Keratinocyte (primary cell): ENCODE measurements at regions not wholly inside any gene's neighbourhood (a gene's known extent, or its start where the extent isn't known, plus 50 kb on each side); places are given as distances from the start of the nearest gene placed in this dataset.
A peak's percentile ranks its signal among the peaks of the same experiment; 100 is the strongest.

Experiments used
- DNase-seq: peaks from one replicate; pipeline ENCODE4 v3.0.0-alpha.2; 2011; ENCODE audit warnings: low read depth, missing footprints, low spot score
- FAIRE-seq: peaks from 2 replicates; lab custom pipeline; 2011; peaks lifted over from hg19 to GRCh38; lab: Jason Lieb, UNC
- H2AFZ ChIP-seq: 2 replicates; pipeline ENCODE4 v1.6.0; 2012; ENCODE audit warnings: low read length, control low read depth, inconsistent platforms; ENCODE audit not compliant: control insufficient read depth
- H3K27ac ChIP-seq: 2 replicates; pipeline ENCODE4 v1.5.1; 2011; ENCODE audit warnings: low read length; ENCODE audit not compliant: control insufficient read depth, insufficient read depth
- H3K27me3 ChIP-seq: 3 replicates; pipeline ENCODE4 v1.6.0; 2011; ENCODE audit warnings: low read length; ENCODE audit not compliant: control insufficient read depth, insufficient read depth; ENCODE audit errors: extremely low read depth
- H3K36me3 ChIP-seq, 2 experiments: 2 replicates in 1 of 2; 3 replicates in 1 of 2; pipeline ENCODE4 v1.5.1; 2011; ENCODE audit warnings: low read length in 2 of 2, mild to moderate bottlenecking in 1 of 2; ENCODE audit not compliant: control insufficient read depth in 2 of 2, insufficient read depth in 2 of 2; ENCODE audit errors: extremely low read depth in 1 of 2
- H3K4me1 ChIP-seq: 3 replicates; pipeline ENCODE4 v1.5.1; 2011; ENCODE audit warnings: low read length; ENCODE audit not compliant: control insufficient read depth, insufficient read depth; ENCODE audit errors: extremely low read depth
- H3K4me2 ChIP-seq: 3 replicates; pipeline ENCODE4 v1.6.0; 2011; ENCODE audit warnings: low read depth, low read length; ENCODE audit not compliant: control insufficient read depth, insufficient read depth; ENCODE audit errors: extremely low read depth
- H3K4me3 ChIP-seq, 3 experiments: fragments of 200-600 bp in 1 of 3; sonication (generic) in 1 of 3; 2 replicates in 2 of 3; 3 replicates in 1 of 3; pipeline ENCODE4 v1.5.1; 2011 to 2016; ENCODE audit warnings: low read length in 3 of 3, mild to moderate bottlenecking in 3 of 3, control low read depth in 2 of 3, inconsistent platforms in 1 of 3, low read depth in 1 of 3, mixed read lengths in 1 of 3, mixed run types in 1 of 3, moderate library complexity in 1 of 3; ENCODE audit not compliant: control insufficient read depth in 2 of 3, insufficient read depth in 2 of 3; ENCODE audit errors: extremely low read depth in 1 of 3
- H3K79me2 ChIP-seq: 2 replicates; pipeline ENCODE4 v1.6.0; 2012; ENCODE audit warnings: low read length; ENCODE audit not compliant: control insufficient read depth, insufficient read depth
- H3K9ac ChIP-seq: 3 replicates; pipeline ENCODE4 v1.6.0; 2011; ENCODE audit warnings: low read length; ENCODE audit not compliant: control insufficient read depth, insufficient read depth; ENCODE audit errors: extremely low read depth
- H3K9me1 ChIP-seq: 3 replicates; pipeline ENCODE4 v1.6.0; 2011; ENCODE audit warnings: low read length; ENCODE audit not compliant: control insufficient read depth, insufficient read depth; ENCODE audit errors: extremely low read depth
- H3K9me3 ChIP-seq: 2 replicates; pipeline ENCODE4 v1.5.1; 2012; ENCODE audit warnings: low read depth, low read length; ENCODE audit not compliant: control insufficient read depth
- H4K20me1 ChIP-seq: 3 replicates; pipeline ENCODE4 v1.6.0; 2011; ENCODE audit warnings: low read length; ENCODE audit not compliant: control insufficient read depth, insufficient read depth; ENCODE audit errors: extremely low read depth
- CTCF ChIP-seq, 3 experiments: IDR thresholded peaks in 1 of 3; conservative IDR thresholded peaks in 1 of 3; optimal IDR thresholded peaks in 1 of 3; 2 replicates in 2 of 3; 3 replicates in 1 of 3; pipeline versions ENCODE3 to v1.5.1; 2011; ENCODE audit warnings: low read length in 3 of 3, mild to moderate bottlenecking in 3 of 3, moderate library complexity in 2 of 3, control low read depth in 1 of 3, inconsistent platforms in 1 of 3; ENCODE audit not compliant: insufficient read depth in 2 of 3; ENCODE audit errors: extremely low read depth in 1 of 3
- EZH2 ChIP-seq: IDR thresholded peaks from one replicate; pipeline ENCODE4 v1.6.1; 2012; ENCODE audit warnings: inconsistent platforms, mild to moderate bottlenecking, low read length, moderate library complexity
- dilution Hi-C: fragments of 300-500 bp; cut with MboI; formaldehyde crosslinking; loops from one replicate; pipeline ENCODE4 v1.7.0; 2020; ENCODE audit warnings: low sequenced_read_pairs; ENCODE audit not compliant: extremely low pct_ligation_motif_present

DNA sequence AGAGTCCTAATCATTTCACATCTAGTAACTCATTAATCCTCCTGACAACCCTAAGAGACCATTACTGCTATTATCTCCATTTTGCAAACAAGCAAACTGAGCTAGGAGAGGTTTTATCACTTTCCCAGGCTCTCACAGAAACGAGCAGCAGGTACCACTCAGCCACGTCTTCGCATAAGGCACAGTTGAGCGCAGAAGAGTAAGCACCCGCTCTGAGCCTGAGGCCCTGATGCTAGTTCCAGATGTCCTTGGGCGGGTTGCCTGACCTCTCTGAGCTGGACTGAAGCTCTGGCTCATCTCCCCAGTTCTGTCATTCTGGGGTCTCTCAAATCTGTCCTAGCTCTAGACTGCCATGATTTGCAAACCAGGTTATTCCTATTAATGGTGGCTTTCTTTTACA, 72.6 kb upstream of the FRMD4A start:
- H3K9me1 ChIP-seq, result no peaks in the 10 kb centered on the region
- H3K9ac ChIP-seq, result no peak overlapping the region
- no peak overlapping the region for H2AFZ ChIP-seq
- no peaks in the 10 kb centered on the region for H3K79me2 ChIP-seq
- H3K27me3 ChIP-seq, result no peaks in the 10 kb centered on the region
- H4K20me1 ChIP-seq, result no peaks in the 10 kb centered on the region
- dilution Hi-C loops, result no loop called here
- FAIRE-seq, result no peak
- H3K9me3 ChIP-seq, result no peaks in the 10 kb centered on the region
- H3K36me3 ChIP-seq, result no peaks in the 10 kb centered on the region
- H3K4me2 ChIP-seq, result no peak overlapping the region
- no peak overlapping the region for H3K27ac ChIP-seq
- no peak for DNase-seq
- H3K4me1 ChIP-seq, result peaks cover 28% of the 10 kb centered on the region
- TF ChIP-seq EZH2 (no peak), CTCF (optimal IDR thresholded peaks at IDR 0.05 in 1 of 3, IDR thresholded peaks at IDR 0.05 in 1 of 3, conservative IDR thresholded peaks at IDR 0.05 in 1 of 3; ENCODE audit: extremely low read depth in 1 of 3, insufficient read depth in 2 of 3, low read length in 3 of 3) (no peak)
- H3K4me3 ChIP-seq, result no peak overlapping the region

DNA sequence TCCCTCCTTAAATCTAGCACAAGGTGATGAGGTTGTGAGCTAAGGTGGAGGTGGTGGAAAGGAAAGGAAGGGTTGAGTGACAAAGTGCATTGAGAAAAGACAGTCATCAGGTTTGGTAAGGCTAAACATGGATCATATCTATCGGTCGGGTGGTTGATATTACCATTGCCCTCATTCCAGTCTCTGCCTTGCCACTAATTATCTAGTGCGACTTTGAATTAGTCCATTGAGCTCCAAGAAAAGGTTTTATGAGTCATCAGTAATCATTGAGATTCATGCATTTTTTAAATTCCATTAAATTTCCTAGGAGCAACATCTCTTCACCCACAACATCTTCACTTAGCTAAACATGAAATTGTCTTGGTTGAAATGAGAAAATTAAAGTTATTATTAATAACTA, 68.9 kb upstream of the FRMD4A start:
- FAIRE-seq (peak; percentile 58), DNase-seq (no peak)
- peaks cover 30% of the 10 kb centered on the region for H3K4me1 ChIP-seq
- H3K4me3 ChIP-seq, result no peak overlapping the region
- H3K9me1 ChIP-seq, result no peaks in the 10 kb centered on the region
- no peaks in the 10 kb centered on the region for H3K79me2 ChIP-seq
- H3K27me3 ChIP-seq, result no peaks in the 10 kb centered on the region
- peak overlapping the region; percentile 4 for H3K4me2 ChIP-seq
- peak overlapping the region; percentile 35 for H2AFZ ChIP-seq
- no peak overlapping the region for H3K9ac ChIP-seq
- dilution Hi-C loops, result no loop called here
- H3K9me3 ChIP-seq, result no peaks in the 10 kb centered on the region
- no peak overlapping the region for H3K27ac ChIP-seq
- H3K36me3 ChIP-seq, result no peaks in the 10 kb centered on the region
- no peaks in the 10 kb centered on the region for H4K20me1 ChIP-seq
- no peak for TF ChIP-seq CTCF (optimal IDR thresholded peaks at IDR 0.05 in 1 of 3, IDR thresholded peaks at IDR 0.05 in 1 of 3, conservative IDR thresholded peaks at IDR 0.05 in 1 of 3; ENCODE audit: extremely low read depth in 1 of 3, insufficient read depth in 2 of 3, low read length in 3 of 3)
- TF ChIP-seq EZH2, result no peak
